GM23338 (cell line): ENCODE measurements at regions not wholly inside any gene's neighbourhood (a gene's known extent, or its start where the extent isn't known, plus 50 kb on each side); places are given as distances from the start of the nearest gene placed in this dataset.

ENCODE experiments used
- ATAC-seq: fragments of 200-7000 bp; cut with Tn5 transposase; 3 replicates; pipeline ENCODE4 v1.9.1; 2020
- DNase-seq: peaks from one replicate; pipeline ENCODE4 v3.0.0-alpha.2; 2015; ENCODE audit warnings: low spot score
- H2AFZ ChIP-seq: fragments of 200-600 bp; sonication (generic); 2 replicates; pipeline ENCODE4 v1.8.0; 2016; ENCODE audit warnings: antibody characterized with exemption, mild to moderate bottlenecking, moderate library complexity
- H3F3A ChIP-seq: fragments of 200-600 bp; sonication (generic); replicated peaks from 2 replicates; pipeline ENCODE4 v1.8.0; 2017; ENCODE audit warnings: antibody characterized with exemption, mixed run types, low read depth
- H3K27ac ChIP-seq: fragments of 200-600 bp; sonication (generic); 2 replicates; pipeline ENCODE4 v1.6.1; 2016; ENCODE audit warnings: low read depth
- H3K27me3 ChIP-seq: fragments of 200-600 bp; sonication (generic); 2 replicates; pipeline ENCODE4 v1.8.0; 2016; ENCODE audit warnings: mild to moderate bottlenecking, mixed run types, moderate library complexity; ENCODE audit not compliant: insufficient read depth
- H3K36me3 ChIP-seq: fragments of 200-600 bp; sonication (generic); 2 replicates; pipeline ENCODE4 v1.8.0; 2016; ENCODE audit warnings: mild to moderate bottlenecking; ENCODE audit not compliant: insufficient read depth
- H3K4me1 ChIP-seq: fragments of 200-600 bp; sonication (generic); 2 replicates; pipeline ENCODE4 v1.8.0; 2016; ENCODE audit warnings: mild to moderate bottlenecking, moderate library complexity; ENCODE audit not compliant: insufficient read depth
- H3K4me2 ChIP-seq: fragments of 200-600 bp; sonication (generic); 2 replicates; pipeline ENCODE4 v1.7.1; 2017; ENCODE audit warnings: mixed run types
- H3K4me3 ChIP-seq: fragments of 200-600 bp; sonication (generic); 2 replicates; pipeline ENCODE4 v1.6.1; 2016; ENCODE audit warnings: mixed run types
- H3K79me2 ChIP-seq: fragments of 200-600 bp; sonication (generic); replicated peaks from 2 replicates; pipeline ENCODE4 v1.8.0; 2017; ENCODE audit warnings: mild to moderate bottlenecking; ENCODE audit not compliant: insufficient read depth
- H3K9me2 ChIP-seq: fragments of 200-600 bp; sonication (generic); 2 replicates; pipeline ENCODE4 v1.8.0; 2017; ENCODE audit not compliant: insufficient read depth
- H4K20me1 ChIP-seq: fragments of 200-600 bp; sonication (generic); replicated peaks from 2 replicates; pipeline ENCODE4 v1.8.0; 2017; ENCODE audit warnings: mild to moderate bottlenecking; ENCODE audit not compliant: insufficient read depth
- H3K27ac Mint-ChIP-seq: 2 replicates; pipeline ENCODE4 v1.8.0; 2020; ENCODE audit warnings: inconsistent platforms, mild to moderate bottlenecking, moderate library complexity, mixed read lengths
- H3K27me3 Mint-ChIP-seq: 3 replicates; pipeline ENCODE4 v1.8.0; 2022; ENCODE audit warnings: low read depth, mild to moderate bottlenecking, moderate library complexity, mixed read lengths, inconsistent platforms; ENCODE audit not compliant: insufficient read depth, poor library complexity
- H3K36me3 Mint-ChIP-seq: 3 replicates; pipeline ENCODE4 v1.8.0; 2021; ENCODE audit warnings: low read depth, mild to moderate bottlenecking, inconsistent platforms, moderate library complexity, mixed read lengths
- H3K4me1 Mint-ChIP-seq: 3 replicates; pipeline ENCODE4 v1.8.0; 2020; ENCODE audit warnings: mild to moderate bottlenecking, inconsistent platforms, mixed read lengths
- H3K4me3 Mint-ChIP-seq: 3 replicates; pipeline ENCODE4 v1.8.0; 2021; ENCODE audit warnings: moderate library complexity, mild to moderate bottlenecking, inconsistent platforms, mixed read lengths
- H3K9me3 Mint-ChIP-seq: 3 replicates; pipeline ENCODE4 v1.8.0; 2020; ENCODE audit warnings: moderate library complexity, mild to moderate bottlenecking, inconsistent platforms, mixed read lengths
- CREB1 ChIP-seq: fragments of 250-450 bp; sonication (Bioruptor Pico); IDR thresholded peaks from 2 replicates; pipeline ENCODE4 v1.5.0; 2020; ENCODE audit warnings: low read depth, mild to moderate bottlenecking, moderate library complexity
- CTCF ChIP-seq, 2 experiments: fragments of 200-600 bp in 1 of 2; sonication (generic) in 1 of 2; conservative IDR thresholded peaks; 2 replicates each; pipeline versions ENCODE4 v1.5.1 to v1.6.1; 2016 to 2017; ENCODE audit warnings: antibody characterized with exemption in 2 of 2, low read depth in 2 of 2, mild to moderate bottlenecking in 2 of 2, moderate library complexity in 1 of 2
- ETS1 ChIP-seq: IDR thresholded peaks from 2 replicates; pipeline ENCODE4 v1.6.1; 2016; ENCODE audit warnings: antibody characterized with exemption
- EZH2 ChIP-seq: fragments of 200-600 bp; sonication (generic); IDR thresholded peaks from one replicate; pipeline ENCODE4 v1.8.0; 2017; ENCODE audit warnings: antibody characterized with exemption, mild to moderate bottlenecking, low read depth; ENCODE audit not compliant: unreplicated experiment
- EZH2phosphoT487 ChIP-seq: fragments of 200-600 bp; sonication (generic); IDR thresholded peaks from one replicate; pipeline ENCODE4 v1.8.1; 2018; ENCODE audit warnings: antibody characterized with exemption; ENCODE audit not compliant: unreplicated experiment
- JUNB ChIP-seq: IDR thresholded peaks from one replicate; pipeline ENCODE4 v1.6.1; 2016; ENCODE audit warnings: antibody characterized with exemption; ENCODE audit not compliant: unreplicated experiment
- NANOG ChIP-seq: IDR thresholded peaks from 2 replicates; pipeline ENCODE4 v1.6.1; 2016; ENCODE audit warnings: antibody characterized with exemption, borderline replicate concordance
- POLR2AphosphoS5 ChIP-seq: IDR thresholded peaks from 2 replicates; pipeline ENCODE4 v1.6.1; 2016; ENCODE audit warnings: antibody characterized with exemption, low read depth
- REST ChIP-seq: IDR thresholded peaks from one replicate; pipeline ENCODE4 v1.6.1; 2018; ENCODE audit warnings: antibody characterized with exemption; ENCODE audit not compliant: unreplicated experiment
- STAT1 ChIP-seq: IDR thresholded peaks from one replicate; pipeline ENCODE4 v1.6.1; 2016; ENCODE audit warnings: antibody characterized with exemption; ENCODE audit not compliant: unreplicated experiment
- ZNF114 ChIP-seq: fragments of 250-450 bp; sonication (Bioruptor Pico); IDR thresholded peaks from 2 replicates; pipeline ENCODE4 v1.5.0; 2020; ENCODE audit warnings: mild to moderate bottlenecking, moderate library complexity
- ZNF331 ChIP-seq: fragments of 250-450 bp; sonication (Bioruptor Pico); IDR thresholded peaks from 2 replicates; pipeline ENCODE4 v1.5.0; 2020; ENCODE audit warnings: low read depth, mild to moderate bottlenecking, moderate library complexity
- ZNF462 ChIP-seq: fragments of 250-450 bp; sonication (Bioruptor Pico); IDR thresholded peaks from 2 replicates; pipeline ENCODE4 v1.5.0; 2020; ENCODE audit warnings: mild to moderate bottlenecking, moderate library complexity

GRCh38 chr4:52371841-52372240 is 287.3 kb downstream of the USP46 start:
- TF ChIP-seq CTCF (conservative IDR thresholded peaks at IDR 0.05; ENCODE audit: low read depth in 2 of 2), result no peak
- no peak for TF ChIP-seq ZNF114 (CRISPR knock-in tag)
- TF ChIP-seq EZH2phosphoT487, result no peak
- no peak for TF ChIP-seq ZNF331 (CRISPR knock-in tag)
- no peak for TF ChIP-seq POLR2AphosphoS5
- TF ChIP-seq EZH2, result no peak
- no peak for TF ChIP-seq REST
- TF ChIP-seq ETS1, result no peak
- no peak for TF ChIP-seq CREB1
- TF ChIP-seq ZNF462, result no peak
- TF ChIP-seq NANOG, result no peak
- TF ChIP-seq STAT1, result no peak
- no peak for TF ChIP-seq JUNB
- DNase-seq (no peak), ATAC-seq (no peak)
- peaks cover 3% of the 10 kb centered on the region for H3K27me3 Mint-ChIP-seq
- H3K4me1 ChIP-seq, result peaks cover 10% of the 10 kb centered on the region; the same call in 1 of the 2 replicates
- no peak overlapping the region for H3K27ac ChIP-seq
- no peaks in the 10 kb centered on the region for H3K9me3 Mint-ChIP-seq
- H3K4me3 Mint-ChIP-seq, result no peak overlapping the region
- H3F3A ChIP-seq, result no peaks in the 10 kb centered on the region
- H3K27ac Mint-ChIP-seq, result no peak overlapping the region
- H3K4me3 ChIP-seq, result no peak overlapping the region
- H3K9me2 ChIP-seq, result 0 out of 2 replicates have a peak, but pooled peaks cover 6% of the 10 kb centered on the region
- H3K4me1 Mint-ChIP-seq, result peaks cover 23% of the 10 kb centered on the region
- H4K20me1 ChIP-seq, result no peaks in the 10 kb centered on the region
- no peaks in the 10 kb centered on the region for H3K36me3 ChIP-seq
- H3K79me2 ChIP-seq, result no peaks in the 10 kb centered on the region
- H3K27me3 ChIP-seq, result no peaks in the 10 kb centered on the region
- H2AFZ ChIP-seq, result no peak overlapping the region
- H3K4me2 ChIP-seq, result no peak overlapping the region
- no peaks in the 10 kb centered on the region for H3K36me3 Mint-ChIP-seq
